Fibroblast of mammary gland (primary cell): ENCODE measurements at regions not wholly inside any gene's neighbourhood (a gene's known extent, or its start where the extent isn't known, plus 50 kb on each side); places are given as distances from the start of the nearest gene placed in this dataset.

ENCODE experiments used
- DNase-seq: peaks from one replicate; pipeline ENCODE4 v3.0.0-alpha.2; 2010; ENCODE audit warnings: low read depth
- H3K4me3 ChIP-seq: 2 replicates; pipeline ENCODE4 v1.5.1; 2011; ENCODE audit warnings: low read depth, mild to moderate bottlenecking, low read length, moderate library complexity; ENCODE audit not compliant: control insufficient read depth
- CTCF ChIP-seq: conservative IDR thresholded peaks from 2 replicates; pipeline ENCODE4 v1.5.1; 2011; ENCODE audit warnings: low read depth, low read length, inconsistent platforms; ENCODE audit not compliant: control insufficient read depth, insufficient read depth

GRCh38 chr22:49333206-49333605, 494.5 kb downstream of the BRD1 start:
- TF ChIP-seq CTCF: no peak
- no peak overlapping the region for H3K4me3 ChIP-seq
- no peak for DNase-seq

- no peak for DNase-seq
- no peak overlapping the region for H3K4me3 ChIP-seq
- TF ChIP-seq CTCF: no peak
These were observed 495.0 kb downstream of the BRD1 start for GRCh38 chr22:49332691-49333090.

GRCh38 chr22:49331878-49332277, 495.8 kb downstream of the BRD1 start:
- DNase-seq: no peak
- no peak for TF ChIP-seq CTCF
- H3K4me3 ChIP-seq: no peak overlapping the region

GRCh38 chr22:49331223-49331815, 496.4 kb downstream of the BRD1 start:
- no peak for DNase-seq
- no peak for TF ChIP-seq CTCF
- no peak overlapping the region for H3K4me3 ChIP-seq

GRCh38 chr22:49330421-49331222, 497.1 kb downstream of the BRD1 start:
- no peak for TF ChIP-seq CTCF
- H3K4me3 ChIP-seq: no peak overlapping the region
- DNase-seq: no peak

- no peak for TF ChIP-seq CTCF
These were observed 498.0 kb downstream of the BRD1 start for GRCh38 chr22:49329636-49330035.

More at GRCh38 chr22:49329636-49330035, 498.0 kb downstream of the BRD1 start:
- DNase-seq: no peak
- H3K4me3 ChIP-seq: no peak overlapping the region
